A549 (cell line): ENCODE measurements at regions not wholly inside any gene's neighbourhood (a gene's known extent, or its start where the extent isn't known, plus 50 kb on each side); places are given as distances from the start of the nearest gene placed in this dataset.

Experiments used
- ATAC-seq, 2 experiments: fragments of 200-7000 bp in 1 of 2; fragments of >200 bp in 1 of 2; cut with Nextera tagmentation in 1 of 2; cut with Tn5 transposase in 1 of 2; 3 replicates each; pipeline versions ENCODE4 v1.8.0 to v1.9.1; 2018 to 2020; ENCODE audit warnings: mild to moderate bottlenecking in 1 of 2, moderate library complexity in 1 of 2
- CTCF ChIA-PET: fragments of 300-600 bp; sonication (Branson Sonifier 250); formaldehyde crosslinking; extraction: SDS; loops from one replicate; lab custom pipeline; 2021; ENCODE audit warnings: antibody characterized with exemption, inconsistent platforms; lab: Yijun Ruan, JAX
- POLR2A ChIA-PET: fragments of 350-600 bp; formaldehyde crosslinking; extraction: SDS; loops from one replicate; lab custom pipeline; 2021; ENCODE audit warnings: antibody characterized with exemption, inconsistent platforms; lab: Yijun Ruan, JAX
- DNase-seq, 2 experiments: peaks; one replicate each; pipeline versions ENCODE4 v3.0.0 to v3.0.0-alpha.2; 2011 to 2016; ENCODE audit warnings: low read depth in 1 of 2, low spot score in 1 of 2
- FAIRE-seq: peaks from 2 replicates; lab custom pipeline; 2011; peaks lifted over from hg19 to GRCh38; lab: Jason Lieb, UNC
- H3K27ac ChIP-seq, 2 experiments: fragments of >200 bp; sonication (Bioruptor Twin); formaldehyde crosslinking; 3 replicates each; pipeline ENCODE4 v1.5.1; 2016 to 2017
- H3K4me1 ChIP-seq: fragments of >200 bp; sonication (Bioruptor Twin); formaldehyde crosslinking; 3 replicates; pipeline ENCODE4 v1.6.1; 2016
- H3K4me2 ChIP-seq: fragments of >200 bp; sonication (Bioruptor Twin); formaldehyde crosslinking; 3 replicates; pipeline ENCODE4 v1.6.1; 2016
- H3K4me3 ChIP-seq: fragments of >200 bp; sonication (Bioruptor Twin); formaldehyde crosslinking; 3 replicates; pipeline ENCODE4 v1.5.1; 2016
- H3K9me3 ChIP-seq: fragments of >200 bp; sonication (Bioruptor Twin); formaldehyde crosslinking; 3 replicates; pipeline ENCODE4 v1.6.1; 2016
- BHLHE40 ChIP-seq: IDR thresholded peaks from 2 replicates; pipeline ENCODE4 v1.6.1; 2012; ENCODE audit warnings: low read depth, low read length, inconsistent platforms
- CBX2 ChIP-seq: fragments of 200-600 bp; sonication (generic); IDR thresholded peaks from 2 replicates; pipeline ENCODE4 v1.6.1; 2016; ENCODE audit warnings: low read depth, mild to moderate bottlenecking, borderline replicate concordance
- CBX8 ChIP-seq: fragments of 200-600 bp; sonication (generic); IDR thresholded peaks from 2 replicates; pipeline ENCODE4 v1.6.1; 2016
- CEBPB ChIP-seq, 2 experiments: fragments of >200 bp in 1 of 2; sonication (Bioruptor Twin) in 1 of 2; formaldehyde crosslinking in 1 of 2; IDR thresholded peaks; 2 replicates each; pipeline ENCODE4 v1.6.1; 2012 to 2016
- CHD4 ChIP-seq: fragments of 200-600 bp; sonication (generic); IDR thresholded peaks from 2 replicates; pipeline ENCODE4 v1.6.1; 2016; ENCODE audit warnings: antibody characterized with exemption, mild to moderate bottlenecking, borderline replicate concordance
- EHF ChIP-seq: fragments of 250-450 bp; sonication (Bioruptor Pico); IDR thresholded peaks from 2 replicates; pipeline ENCODE4 v1.5.0; 2020; ENCODE audit warnings: mild to moderate bottlenecking
- EP300 ChIP-seq, 2 experiments: fragments of >200 bp; sonication (Bioruptor Twin); formaldehyde crosslinking; IDR thresholded peaks; 2 replicates in 1 of 2; 3 replicates in 1 of 2; pipeline ENCODE4 v1.6.1; 2016 to 2017
- FOSB ChIP-seq: fragments of 250-450 bp; sonication (Bioruptor Pico); IDR thresholded peaks from 2 replicates; pipeline ENCODE4 v1.5.0; 2020; ENCODE audit warnings: mild to moderate bottlenecking, moderate library complexity
- GATA3 ChIP-seq: IDR thresholded peaks from 2 replicates; pipeline ENCODE4 v1.6.1; 2012; ENCODE audit warnings: borderline replicate concordance
- HDAC2 ChIP-seq: fragments of 200-600 bp; sonication (generic); IDR thresholded peaks from 2 replicates; pipeline ENCODE4 v1.6.1; 2016
- HEYL ChIP-seq: fragments of 250-450 bp; sonication (Bioruptor Pico); IDR thresholded peaks from 2 replicates; pipeline ENCODE4 v1.8.0; 2021; ENCODE audit warnings: mild to moderate bottlenecking, moderate library complexity
- HOXA7 ChIP-seq: fragments of 250-450 bp; sonication (Bioruptor Pico); IDR thresholded peaks from 2 replicates; pipeline ENCODE4 v1.5.0; 2020; ENCODE audit warnings: mild to moderate bottlenecking, moderate library complexity
- JUNB ChIP-seq: fragments of >200 bp; sonication (Bioruptor Twin); formaldehyde crosslinking; IDR thresholded peaks from 2 replicates; pipeline ENCODE4 v1.6.1; 2016
- KDM5A ChIP-seq: fragments of 200-600 bp; sonication (generic); IDR thresholded peaks from 2 replicates; pipeline ENCODE4 v1.6.1; 2016; ENCODE audit warnings: antibody characterized with exemption, mild to moderate bottlenecking
- MAFK ChIP-seq: fragments of 450-650 bp; IDR thresholded peaks from 2 replicates; pipeline ENCODE4 v1.6.1; 2014; ENCODE audit not compliant: partially characterized antibody
- NR3C1 ChIP-seq: fragments of >200 bp; sonication (Bioruptor Twin); formaldehyde crosslinking; IDR thresholded peaks from 3 replicates; pipeline ENCODE4 v1.6.1; 2017
- POLR2A ChIP-seq: IDR thresholded peaks from 2 replicates; pipeline ENCODE4 v1.6.1; 2012; ENCODE audit warnings: mild to moderate bottlenecking, low read length
- RARB ChIP-seq: fragments of 250-450 bp; sonication (Bioruptor Pico); IDR thresholded peaks from 2 replicates; pipeline ENCODE4 v1.8.0; 2021; ENCODE audit warnings: mild to moderate bottlenecking, moderate library complexity
- RCOR1 ChIP-seq: fragments of 150-350 bp; IDR thresholded peaks from 2 replicates; pipeline ENCODE4 v1.6.1; 2014; ENCODE audit warnings: antibody characterized with exemption, low read length, low read depth
- RFX5 ChIP-seq: fragments of 450-650 bp; IDR thresholded peaks from 2 replicates; pipeline ENCODE4 v1.7.1; 2014; ENCODE audit warnings: antibody characterized with exemption, mild to moderate bottlenecking, moderate library complexity
- RNF2 ChIP-seq: fragments of 200-600 bp; sonication (generic); IDR thresholded peaks from 2 replicates; pipeline ENCODE4 v1.6.1; 2016; ENCODE audit warnings: low read depth, mild to moderate bottlenecking, antibody characterized with exemption, moderate library complexity, borderline replicate concordance
- SMC3 ChIP-seq: fragments of >200 bp; sonication (Bioruptor Twin); formaldehyde crosslinking; IDR thresholded peaks from 3 replicates; pipeline ENCODE4 v1.6.1; 2018; ENCODE audit warnings: inconsistent platforms
- SREBF2 ChIP-seq: fragments of 450-650 bp; IDR thresholded peaks from 2 replicates; pipeline ENCODE4 v1.6.1; 2014; ENCODE audit warnings: mild to moderate bottlenecking, moderate library complexity
- TFCP2L1 ChIP-seq: fragments of 250-450 bp; sonication (Bioruptor Pico); IDR thresholded peaks from 2 replicates; pipeline ENCODE4 v1.5.0; 2021; ENCODE audit warnings: mild to moderate bottlenecking
- WGBS: methylation state at CpG from one replicate; pipeline ENCODE4 v1.1.6; 2017; ENCODE audit errors: missing lambda C conversion rate; 5-methylcytosine and 5-hydroxymethylcytosine counted together
- TF ChIP-seq, protein P1 (sequence below): fragments of 450-650 bp; IDR thresholded peaks from 2 replicates; pipeline ENCODE4 v1.6.1; 2014; ENCODE audit warnings: antibody characterized with exemption
- TF ChIP-seq, protein P2 (sequence below): IDR thresholded peaks from 2 replicates; pipeline ENCODE4 v1.6.1; 2012; ENCODE audit warnings: low read depth, borderline replicate concordance
- TF ChIP-seq, protein P3 (sequence below): fragments of 200-600 bp; sonication (generic); IDR thresholded peaks from 2 replicates; pipeline ENCODE4 v1.6.1; 2016; ENCODE audit warnings: antibody characterized with exemption, mild to moderate bottlenecking, moderate library complexity
- TF ChIP-seq, protein P4 (sequence below): fragments of 150-350 bp; IDR thresholded peaks from 2 replicates; pipeline ENCODE4 v1.6.1; 2014; ENCODE audit warnings: low read depth, mild to moderate bottlenecking, low read length

DNA sequence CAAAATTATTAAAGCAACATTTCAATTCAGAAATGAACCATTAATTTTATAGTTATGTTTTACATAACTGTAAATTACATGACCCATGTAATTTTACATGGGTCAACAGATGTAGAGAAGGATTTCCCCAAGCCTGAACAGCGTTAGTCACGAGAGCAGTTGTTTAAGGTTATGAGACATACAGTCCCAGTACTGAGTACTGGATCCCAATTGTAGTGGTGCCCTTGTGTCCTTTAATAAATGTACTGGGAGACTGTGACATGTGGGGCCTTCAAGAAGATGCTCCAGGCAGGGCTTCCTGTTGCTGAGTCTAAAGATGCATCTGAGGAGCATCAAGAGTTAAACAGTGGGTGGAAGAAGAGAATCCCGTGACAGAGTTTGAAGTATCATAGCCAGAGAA lies 125.5 kb upstream of the ZNF462 start:
- Histone ChIP-seq H3K4me2 (no peak overlapping the region), H3K27ac (no peak overlapping the region)
- DNase-seq (no peak), FAIRE-seq (no peak)
- CTCF ChIA-PET: no interaction called here
- TF ChIP-seq BHLHE40 (no peak), GATA3 (no peak), MAFK (no peak)
- TF ChIP-seq, protein P1, sequence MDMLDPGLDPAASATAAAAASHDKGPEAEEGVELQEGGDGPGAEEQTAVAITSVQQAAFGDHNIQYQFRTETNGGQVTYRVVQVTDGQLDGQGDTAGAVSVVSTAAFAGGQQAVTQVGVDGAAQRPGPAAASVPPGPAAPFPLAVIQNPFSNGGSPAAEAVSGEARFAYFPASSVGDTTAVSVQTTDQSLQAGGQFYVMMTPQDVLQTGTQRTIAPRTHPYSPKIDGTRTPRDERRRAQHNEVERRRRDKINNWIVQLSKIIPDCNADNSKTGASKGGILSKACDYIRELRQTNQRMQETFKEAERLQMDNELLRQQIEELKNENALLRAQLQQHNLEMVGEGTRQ: no peak
- TF ChIP-seq, all 56 proteins: peak for 0
- POLR2A ChIA-PET: no interaction called here
- H3K9me3 ChIP-seq: 0 out of 3 replicates have a peak, but pooled peaks cover 2% of the 10 kb centered on the region
- WGBS: 13% methylated on average over 3 of the region's 3 CpGs
- H3K4me1 ChIP-seq: no peaks in the 10 kb centered on the region
- no peak for ATAC-seq
- H3K4me3 ChIP-seq: no peak overlapping the region

DNA sequence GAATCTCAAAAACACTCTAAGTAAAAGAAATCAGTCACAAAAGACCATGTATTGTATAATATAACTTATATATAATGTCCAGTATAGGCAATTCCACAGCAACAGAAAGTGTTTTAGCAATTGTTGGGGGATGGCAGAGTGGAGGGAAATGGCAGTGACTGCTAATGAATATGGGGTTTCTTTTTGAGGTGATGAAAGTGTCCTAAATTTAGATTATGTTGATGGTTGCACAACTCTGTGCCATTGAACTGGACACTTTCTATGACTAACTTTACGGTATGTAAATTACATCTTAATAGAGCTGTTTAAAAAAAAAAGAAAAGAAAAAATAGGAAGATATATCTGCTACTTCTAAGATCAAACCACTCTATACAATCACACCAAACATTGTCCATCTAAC lies 124.9 kb upstream of the ZNF462 start:
- Histone ChIP-seq H3K4me2 (no peak overlapping the region), H3K4me1 (no peaks in the 10 kb centered on the region), H3K9me3 (0 out of 3 replicates have a peak, but pooled peaks cover 2% of the 10 kb centered on the region), H3K27ac (no peak overlapping the region), H3K4me3 (no peak overlapping the region)
- no peak for ATAC-seq
- POLR2A ChIA-PET: no interaction called here
- 78% methylated on average over 1 of the region's 1 CpG for WGBS
- no peak for DNase-seq
- CTCF ChIA-PET: no interaction called here
- FAIRE-seq: no peak
- TF ChIP-seq HEYL (CRISPR knock-in tag) (no peak), RCOR1 (no peak), NR3C1 (no peak), CBX2 (no peak), RARB (CRISPR knock-in tag) (no peak), TFCP2L1 (no peak), JUNB (no peak), SREBF2 (no peak)
- TF ChIP-seq, protein P2, sequence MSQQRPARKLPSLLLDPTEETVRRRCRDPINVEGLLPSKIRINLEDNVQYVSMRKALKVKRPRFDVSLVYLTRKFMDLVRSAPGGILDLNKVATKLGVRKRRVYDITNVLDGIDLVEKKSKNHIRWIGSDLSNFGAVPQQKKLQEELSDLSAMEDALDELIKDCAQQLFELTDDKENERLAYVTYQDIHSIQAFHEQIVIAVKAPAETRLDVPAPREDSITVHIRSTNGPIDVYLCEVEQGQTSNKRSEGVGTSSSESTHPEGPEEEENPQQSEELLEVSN: no peak

DNA sequence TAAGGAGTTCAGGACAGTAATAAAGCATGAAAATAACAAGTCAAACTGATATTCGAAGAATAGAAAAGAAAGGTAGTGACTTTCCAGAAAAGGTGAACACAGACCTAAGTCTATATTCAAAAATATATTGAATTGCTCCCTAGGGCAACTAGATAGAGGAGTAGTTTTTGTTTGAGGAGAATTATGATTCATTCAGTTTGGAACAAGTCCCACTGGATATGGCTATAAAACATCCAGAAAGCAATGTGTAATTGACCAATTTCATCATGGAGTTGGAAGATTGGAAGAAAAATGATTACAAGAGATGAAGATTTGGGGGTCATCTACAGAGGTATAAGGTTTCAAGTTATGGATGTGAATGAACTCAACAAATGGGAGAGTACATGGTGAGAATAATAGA lies 117.5 kb upstream of the ZNF462 start:
- Histone ChIP-seq H3K27ac (no peak overlapping the region), H3K4me3 (no peak overlapping the region), H3K4me2 (no peak overlapping the region)
- ATAC-seq: no peak
- TF ChIP-seq RFX5 (no peak), HOXA7 (CRISPR knock-in tag) (no peak), HDAC2 (no peak), POLR2A (no peak), JUNB (no peak), CHD4 (no peak), HEYL (CRISPR knock-in tag) (no peak)
- TF ChIP-seq, all 56 proteins: peak for 0
- ChIA-PET CTCF (no interaction called here), POLR2A (no interaction called here)
- WGBS: 5% methylated on average over 1 of the region's 1 CpG
- H3K4me1 ChIP-seq: no peaks in the 10 kb centered on the region
- H3K9me3 ChIP-seq: no peaks in the 10 kb centered on the region
- FAIRE-seq (no peak), DNase-seq (no peak)

DNA sequence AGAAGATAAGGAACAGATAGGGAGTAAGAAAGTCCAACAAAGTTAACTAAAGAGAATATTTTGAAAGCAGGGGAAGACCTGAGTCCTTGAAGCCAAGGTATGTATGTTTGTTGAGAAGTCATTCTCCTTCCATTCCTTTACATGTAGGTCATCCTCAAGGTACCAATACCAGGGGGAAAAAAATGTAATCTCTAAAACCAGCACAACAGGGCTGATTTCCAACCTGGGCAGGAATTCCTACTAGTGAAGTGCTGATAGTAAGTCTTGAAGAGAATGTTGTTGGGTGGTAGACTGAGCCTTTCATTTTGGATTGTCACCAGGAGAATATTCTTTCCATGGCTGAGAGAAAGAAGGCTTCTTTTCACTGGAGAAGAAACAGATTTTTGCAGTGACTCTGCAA lies 117.1 kb upstream of the ZNF462 start:
- Histone ChIP-seq H3K4me2 (no peak overlapping the region), H3K27ac (no peak overlapping the region), H3K4me1 (no peaks in the 10 kb centered on the region), H3K9me3 (no peaks in the 10 kb centered on the region), H3K4me3 (no peak overlapping the region)
- TF ChIP-seq RFX5 (no peak), RNF2 (no peak), KDM5A (no peak), EHF (CRISPR knock-in tag) (no peak), HOXA7 (CRISPR knock-in tag) (no peak), POLR2A (no peak), CEBPB (IDR thresholded peaks at IDR 0.05) (no peak), BHLHE40 (no peak), SMC3 (no peak), FOSB (CRISPR knock-in tag) (no peak), CBX8 (no peak), RCOR1 (no peak), EP300 (IDR thresholded peaks at IDR 0.05) (no peak), HEYL (CRISPR knock-in tag) (no peak)
- TF ChIP-seq, protein P3, sequence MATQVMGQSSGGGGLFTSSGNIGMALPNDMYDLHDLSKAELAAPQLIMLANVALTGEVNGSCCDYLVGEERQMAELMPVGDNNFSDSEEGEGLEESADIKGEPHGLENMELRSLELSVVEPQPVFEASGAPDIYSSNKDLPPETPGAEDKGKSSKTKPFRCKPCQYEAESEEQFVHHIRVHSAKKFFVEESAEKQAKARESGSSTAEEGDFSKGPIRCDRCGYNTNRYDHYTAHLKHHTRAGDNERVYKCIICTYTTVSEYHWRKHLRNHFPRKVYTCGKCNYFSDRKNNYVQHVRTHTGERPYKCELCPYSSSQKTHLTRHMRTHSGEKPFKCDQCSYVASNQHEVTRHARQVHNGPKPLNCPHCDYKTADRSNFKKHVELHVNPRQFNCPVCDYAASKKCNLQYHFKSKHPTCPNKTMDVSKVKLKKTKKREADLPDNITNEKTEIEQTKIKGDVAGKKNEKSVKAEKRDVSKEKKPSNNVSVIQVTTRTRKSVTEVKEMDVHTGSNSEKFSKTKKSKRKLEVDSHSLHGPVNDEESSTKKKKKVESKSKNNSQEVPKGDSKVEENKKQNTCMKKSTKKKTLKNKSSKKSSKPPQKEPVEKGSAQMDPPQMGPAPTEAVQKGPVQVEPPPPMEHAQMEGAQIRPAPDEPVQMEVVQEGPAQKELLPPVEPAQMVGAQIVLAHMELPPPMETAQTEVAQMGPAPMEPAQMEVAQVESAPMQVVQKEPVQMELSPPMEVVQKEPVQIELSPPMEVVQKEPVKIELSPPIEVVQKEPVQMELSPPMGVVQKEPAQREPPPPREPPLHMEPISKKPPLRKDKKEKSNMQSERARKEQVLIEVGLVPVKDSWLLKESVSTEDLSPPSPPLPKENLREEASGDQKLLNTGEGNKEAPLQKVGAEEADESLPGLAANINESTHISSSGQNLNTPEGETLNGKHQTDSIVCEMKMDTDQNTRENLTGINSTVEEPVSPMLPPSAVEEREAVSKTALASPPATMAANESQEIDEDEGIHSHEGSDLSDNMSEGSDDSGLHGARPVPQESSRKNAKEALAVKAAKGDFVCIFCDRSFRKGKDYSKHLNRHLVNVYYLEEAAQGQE: no peak
- TF ChIP-seq, protein P4, sequence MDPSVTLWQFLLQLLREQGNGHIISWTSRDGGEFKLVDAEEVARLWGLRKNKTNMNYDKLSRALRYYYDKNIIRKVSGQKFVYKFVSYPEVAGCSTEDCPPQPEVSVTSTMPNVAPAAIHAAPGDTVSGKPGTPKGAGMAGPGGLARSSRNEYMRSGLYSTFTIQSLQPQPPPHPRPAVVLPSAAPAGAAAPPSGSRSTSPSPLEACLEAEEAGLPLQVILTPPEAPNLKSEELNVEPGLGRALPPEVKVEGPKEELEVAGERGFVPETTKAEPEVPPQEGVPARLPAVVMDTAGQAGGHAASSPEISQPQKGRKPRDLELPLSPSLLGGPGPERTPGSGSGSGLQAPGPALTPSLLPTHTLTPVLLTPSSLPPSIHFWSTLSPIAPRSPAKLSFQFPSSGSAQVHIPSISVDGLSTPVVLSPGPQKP: no peak
- FAIRE-seq (no peak), ATAC-seq (no peak), DNase-seq (no peak)
- CTCF ChIA-PET: no interaction called here
- POLR2A ChIA-PET: no interaction called here
